ENCODE measurements at regions not wholly inside any gene's neighbourhood (a gene's known extent, or its start where the extent isn't known, plus 50 kb on each side); places are given as distances from the start of the nearest gene placed in this dataset.

GRCh38 chr4:111664308-111664945 is 480.8 kb upstream of the FAM241A start:
- no peak for DNase-seq (ENCODE audit: low spot score)

GRCh38 chr4:111666826-111667360 is 478.4 kb upstream of the FAM241A start:
- DNase-seq (ENCODE audit: low spot score): no peak

- no peak for DNase-seq (ENCODE audit: low spot score)
Measured at GRCh38 chr4:111671756-111672155, 473.5 kb upstream of the FAM241A start.

GRCh38 chr4:111675746-111676145 is 469.5 kb upstream of the FAM241A start:
- no peak for DNase-seq (ENCODE audit: low spot score)

GRCh38 chr4:111676533-111676932 is 468.7 kb upstream of the FAM241A start:
- no peak for DNase-seq (ENCODE audit: low spot score)

- DNase-seq (ENCODE audit: low spot score): peak; percentile 30
Measured at GRCh38 chr4:111678479-111678878, 466.8 kb upstream of the FAM241A start.

- DNase-seq (ENCODE audit: low spot score): no peak
Measured at GRCh38 chr4:111678908-111679307, 466.3 kb upstream of the FAM241A start.

GRCh38 chr4:111681270-111681669 is 464.0 kb upstream of the FAM241A start:
- DNase-seq (ENCODE audit: low spot score): no peak

- no peak for DNase-seq (ENCODE audit: low spot score)
Measured at GRCh38 chr4:111681751-111682150, 463.5 kb upstream of the FAM241A start.

GRCh38 chr4:111685205-111685604 is 460.0 kb upstream of the FAM241A start:
- no peak for DNase-seq (ENCODE audit: low spot score)

- no peak for DNase-seq (ENCODE audit: low spot score)
Measured at GRCh38 chr4:111689214-111689613, 456.0 kb upstream of the FAM241A start.

GRCh38 chr4:111689731-111690130 is 455.5 kb upstream of the FAM241A start:
- DNase-seq (ENCODE audit: low spot score): no peak

GRCh38 chr4:111693758-111694157 is 451.5 kb upstream of the FAM241A start:
- no peak for DNase-seq (ENCODE audit: low spot score)

GRCh38 chr4:111695677-111696076 is 449.6 kb upstream of the FAM241A start:
- DNase-seq (ENCODE audit: low spot score): no peak

- no peak for DNase-seq (ENCODE audit: low spot score)
Measured at GRCh38 chr4:111696505-111696904, 448.7 kb upstream of the FAM241A start.

GRCh38 chr4:111697176-111697942 is 447.9 kb upstream of the FAM241A start:
- DNase-seq (ENCODE audit: low spot score): no peak

- DNase-seq (ENCODE audit: low spot score): no peak
Measured at GRCh38 chr4:111698361-111698760, 446.9 kb upstream of the FAM241A start.

GRCh38 chr4:111699165-111699564 is 446.1 kb upstream of the FAM241A start:
- DNase-seq (ENCODE audit: low spot score): no peak

- DNase-seq (ENCODE audit: low spot score): no peak
Measured at GRCh38 chr4:111701102-111701501, 444.2 kb upstream of the FAM241A start.

- DNase-seq (ENCODE audit: low spot score): no peak
Measured at GRCh38 chr4:111707491-111707890, 437.8 kb upstream of the FAM241A start.

GRCh38 chr4:111712093-111712677 is 433.1 kb upstream of the FAM241A start:
- no peak for DNase-seq (ENCODE audit: low spot score)

- no peak for DNase-seq (ENCODE audit: low spot score)
Measured at GRCh38 chr4:111713276-111713675, 432.0 kb upstream of the FAM241A start.

GRCh38 chr4:111717921-111718320 is 427.3 kb upstream of the FAM241A start:
- DNase-seq (ENCODE audit: low spot score): no peak

Measured in RKO (cell line).